ENCODE measurements at regions not wholly inside any gene's neighbourhood (a gene's known extent, or its start where the extent isn't known, plus 50 kb on each side); places are given as distances from the start of the nearest gene placed in this dataset.

DNA sequence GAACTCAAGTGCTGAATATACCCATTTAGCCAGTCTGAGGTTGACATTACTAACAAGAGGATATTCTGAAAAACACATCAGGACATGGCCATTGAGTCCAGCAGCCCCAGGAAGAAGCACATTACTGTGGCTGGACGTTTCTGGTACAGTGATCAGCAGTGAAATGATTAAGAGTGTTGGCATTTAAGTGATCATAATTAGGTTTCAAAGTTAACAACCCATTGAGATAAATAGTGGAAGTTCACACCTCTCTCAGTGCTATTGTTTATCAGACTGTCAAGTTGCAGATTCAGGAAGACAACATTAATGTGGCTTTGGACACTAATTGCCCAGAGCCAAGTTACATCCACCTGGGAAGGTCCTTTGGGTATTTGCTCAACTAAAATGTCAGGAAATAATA lies 139.5 kb upstream of the GAREM1 start:
- no peak for FAIRE-seq
- H3K4me3 ChIP-seq (replicated peaks in 1 of 3; ENCODE audit: insufficient read depth in 1 of 3, low read depth in 2 of 3, low read length in 3 of 3): no peak overlapping the region
- no peak for DNase-seq (ENCODE audit: low spot score)
- H3K9me3 ChIP-seq (ENCODE audit: low read length): no peaks in the 10 kb centered on the region
- H3K36me3 ChIP-seq (replicated peaks in 1 of 2; ENCODE audit: control insufficient read depth in 1 of 2, insufficient read depth in 2 of 2, low read length in 2 of 2): no peaks in the 10 kb centered on the region
- H3K79me2 ChIP-seq (ENCODE audit: insufficient read depth, low read length): no peaks in the 10 kb centered on the region
- H3K27me3 ChIP-seq (ENCODE audit: control insufficient read depth in 1 of 2, insufficient read depth in 2 of 2, low read length in 2 of 2): no peaks in the 10 kb centered on the region; a peak in 1 of 5 replicates
- intact Hi-C loops (cut with micrococcal nuclease; ENCODE audit: unreplicated experiment) (no loop called here), in situ Hi-C loops (cut with HindIII; ENCODE audit: extremely low pct_ligation_motif_present, low pct_unique_long_range_greater_than_20kb) (no loop called here)
- H4K20me1 ChIP-seq (ENCODE audit: insufficient read depth, low read length): no peaks in the 10 kb centered on the region
- H3K9ac ChIP-seq (ENCODE audit: insufficient read depth, low read depth, low read length): no peak overlapping the region
- H3K4me1 ChIP-seq (ENCODE audit: insufficient read depth, low read length): no peaks in the 10 kb centered on the region
- no peak overlapping the region for H2AFZ ChIP-seq (ENCODE audit: low read length)
- no peak overlapping the region for H3K27ac ChIP-seq (ENCODE audit: extremely low read length, insufficient read depth, low read length)
- BruUV-seq (replicated peaks): no TSS peak
- no peak for ATAC-seq
- ChIA-PET CTCF (ENCODE audit: low intra/inter-chr PET ratio, low total read pairs) (no interaction called here), POLR2A (no interaction called here)
- no peak overlapping the region for H3K4me2 ChIP-seq (ENCODE audit: low read depth, low read length)
- 0% methylated on average over 1 of the region's 1 CpG for WGBS (ENCODE audit: low lambda C conversion rate)
- TF ChIP-seq, protein P1, sequence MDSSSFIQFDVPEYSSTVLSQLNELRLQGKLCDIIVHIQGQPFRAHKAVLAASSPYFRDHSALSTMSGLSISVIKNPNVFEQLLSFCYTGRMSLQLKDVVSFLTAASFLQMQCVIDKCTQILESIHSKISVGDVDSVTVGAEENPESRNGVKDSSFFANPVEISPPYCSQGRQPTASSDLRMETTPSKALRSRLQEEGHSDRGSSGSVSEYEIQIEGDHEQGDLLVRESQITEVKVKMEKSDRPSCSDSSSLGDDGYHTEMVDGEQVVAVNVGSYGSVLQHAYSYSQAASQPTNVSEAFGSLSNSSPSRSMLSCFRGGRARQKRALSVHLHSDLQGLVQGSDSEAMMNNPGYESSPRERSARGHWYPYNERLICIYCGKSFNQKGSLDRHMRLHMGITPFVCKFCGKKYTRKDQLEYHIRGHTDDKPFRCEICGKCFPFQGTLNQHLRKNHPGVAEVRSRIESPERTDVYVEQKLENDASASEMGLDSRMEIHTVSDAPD (CRISPR knock-in tag; IDR thresholded peaks at IDR 0.05): no peak
- no peak for TF ChIP-seq GLI4 (CRISPR knock-in tag; IDR thresholded peaks at IDR 0.05; ENCODE audit: borderline replicate concordance)
- TF ChIP-seq, protein P2, sequence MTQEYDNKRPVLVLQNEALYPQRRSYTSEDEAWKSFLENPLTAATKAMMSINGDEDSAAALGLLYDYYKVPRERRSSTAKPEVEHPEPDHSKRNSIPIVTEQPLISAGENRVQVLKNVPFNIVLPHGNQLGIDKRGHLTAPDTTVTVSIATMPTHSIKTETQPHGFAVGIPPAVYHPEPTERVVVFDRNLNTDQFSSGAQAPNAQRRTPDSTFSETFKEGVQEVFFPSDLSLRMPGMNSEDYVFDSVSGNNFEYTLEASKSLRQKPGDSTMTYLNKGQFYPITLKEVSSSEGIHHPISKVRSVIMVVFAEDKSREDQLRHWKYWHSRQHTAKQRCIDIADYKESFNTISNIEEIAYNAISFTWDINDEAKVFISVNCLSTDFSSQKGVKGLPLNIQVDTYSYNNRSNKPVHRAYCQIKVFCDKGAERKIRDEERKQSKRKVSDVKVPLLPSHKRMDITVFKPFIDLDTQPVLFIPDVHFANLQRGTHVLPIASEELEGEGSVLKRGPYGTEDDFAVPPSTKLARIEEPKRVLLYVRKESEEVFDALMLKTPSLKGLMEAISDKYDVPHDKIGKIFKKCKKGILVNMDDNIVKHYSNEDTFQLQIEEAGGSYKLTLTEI (CRISPR knock-in tag; conservative IDR thresholded peaks at IDR 0.05): no peak
- TF ChIP-seq, protein P3, sequence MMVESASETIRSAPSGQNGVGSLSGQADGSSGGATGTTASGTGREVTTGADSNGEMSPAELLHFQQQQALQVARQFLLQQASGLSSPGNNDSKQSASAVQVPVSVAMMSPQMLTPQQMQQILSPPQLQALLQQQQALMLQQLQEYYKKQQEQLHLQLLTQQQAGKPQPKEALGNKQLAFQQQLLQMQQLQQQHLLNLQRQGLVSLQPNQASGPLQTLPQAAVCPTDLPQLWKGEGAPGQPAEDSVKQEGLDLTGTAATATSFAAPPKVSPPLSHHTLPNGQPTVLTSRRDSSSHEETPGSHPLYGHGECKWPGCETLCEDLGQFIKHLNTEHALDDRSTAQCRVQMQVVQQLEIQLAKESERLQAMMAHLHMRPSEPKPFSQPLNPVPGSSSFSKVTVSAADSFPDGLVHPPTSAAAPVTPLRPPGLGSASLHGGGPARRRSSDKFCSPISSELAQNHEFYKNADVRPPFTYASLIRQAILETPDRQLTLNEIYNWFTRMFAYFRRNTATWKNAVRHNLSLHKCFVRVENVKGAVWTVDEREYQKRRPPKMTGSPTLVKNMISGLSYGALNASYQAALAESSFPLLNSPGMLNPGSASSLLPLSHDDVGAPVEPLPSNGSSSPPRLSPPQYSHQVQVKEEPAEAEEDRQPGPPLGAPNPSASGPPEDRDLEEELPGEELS (CRISPR knock-in tag; IDR thresholded peaks at IDR 0.05): no peak
- TF ChIP-seq ZNF878 (CRISPR knock-in tag; IDR thresholded peaks at IDR 0.05): no peak
- TF ChIP-seq, protein P4, sequence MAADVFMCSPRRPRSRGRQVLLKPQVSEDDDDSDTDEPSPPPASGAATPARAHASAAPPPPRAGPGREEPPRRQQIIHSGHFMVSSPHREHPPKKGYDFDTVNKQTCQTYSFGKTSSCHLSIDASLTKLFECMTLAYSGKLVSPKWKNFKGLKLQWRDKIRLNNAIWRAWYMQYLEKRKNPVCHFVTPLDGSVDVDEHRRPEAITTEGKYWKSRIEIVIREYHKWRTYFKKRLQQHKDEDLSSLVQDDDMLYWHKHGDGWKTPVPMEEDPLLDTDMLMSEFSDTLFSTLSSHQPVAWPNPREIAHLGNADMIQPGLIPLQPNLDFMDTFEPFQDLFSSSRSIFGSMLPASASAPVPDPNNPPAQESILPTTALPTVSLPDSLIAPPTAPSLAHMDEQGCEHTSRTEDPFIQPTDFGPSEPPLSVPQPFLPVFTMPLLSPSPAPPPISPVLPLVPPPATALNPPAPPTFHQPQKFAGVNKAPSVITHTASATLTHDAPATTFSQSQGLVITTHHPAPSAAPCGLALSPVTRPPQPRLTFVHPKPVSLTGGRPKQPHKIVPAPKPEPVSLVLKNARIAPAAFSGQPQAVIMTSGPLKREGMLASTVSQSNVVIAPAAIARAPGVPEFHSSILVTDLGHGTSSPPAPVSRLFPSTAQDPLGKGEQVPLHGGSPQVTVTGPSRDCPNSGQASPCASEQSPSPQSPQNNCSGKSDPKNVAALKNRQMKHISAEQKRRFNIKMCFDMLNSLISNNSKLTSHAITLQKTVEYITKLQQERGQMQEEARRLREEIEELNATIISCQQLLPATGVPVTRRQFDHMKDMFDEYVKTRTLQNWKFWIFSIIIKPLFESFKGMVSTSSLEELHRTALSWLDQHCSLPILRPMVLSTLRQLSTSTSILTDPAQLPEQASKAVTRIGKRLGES (CRISPR knock-in tag; IDR thresholded peaks at IDR 0.05; ENCODE audit: borderline replicate concordance): no peak
- no peak for TF ChIP-seq SOX6 (IDR thresholded peaks at IDR 0.05)
- no peak for TF ChIP-seq SOX6 (CRISPR knock-in tag; IDR thresholded peaks at IDR 0.05)
- TF ChIP-seq, protein P5, sequence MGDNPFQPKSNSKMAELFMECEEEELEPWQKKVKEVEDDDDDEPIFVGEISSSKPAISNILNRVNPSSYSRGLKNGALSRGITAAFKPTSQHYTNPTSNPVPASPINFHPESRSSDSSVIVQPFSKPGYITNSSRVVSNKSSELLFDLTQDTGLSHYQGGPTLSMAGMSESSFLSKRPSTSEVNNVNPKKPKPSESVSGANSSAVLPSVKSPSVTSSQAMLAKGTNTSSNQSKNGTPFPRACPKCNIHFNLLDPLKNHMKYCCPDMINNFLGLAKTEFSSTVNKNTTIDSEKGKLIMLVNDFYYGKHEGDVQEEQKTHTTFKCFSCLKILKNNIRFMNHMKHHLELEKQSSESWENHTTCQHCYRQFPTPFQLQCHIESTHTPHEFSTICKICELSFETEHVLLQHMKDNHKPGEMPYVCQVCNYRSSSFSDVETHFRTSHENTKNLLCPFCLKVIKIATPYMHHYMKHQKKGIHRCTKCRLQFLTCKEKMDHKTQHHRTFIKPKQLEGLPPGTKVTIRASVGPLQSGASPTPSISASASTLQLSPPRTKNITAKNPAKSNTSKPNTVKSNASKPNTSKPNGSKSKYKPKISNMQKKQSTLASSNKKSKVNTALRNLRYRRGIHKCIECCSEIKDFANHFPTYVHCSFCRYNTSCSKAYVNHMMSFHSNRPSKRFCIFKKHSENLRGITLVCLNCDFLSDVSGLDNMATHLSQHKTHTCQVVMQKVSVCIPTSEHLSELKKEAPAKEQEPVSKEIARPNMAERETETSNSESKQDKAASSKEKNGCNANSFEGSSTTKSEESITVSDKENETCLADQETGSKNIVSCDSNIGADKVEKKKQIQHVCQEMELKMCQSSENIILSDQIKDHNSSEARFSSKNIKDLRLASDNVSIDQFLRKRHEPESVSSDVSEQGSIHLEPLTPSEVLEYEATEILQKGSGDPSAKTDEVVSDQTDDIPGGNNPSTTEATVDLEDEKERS (CRISPR knock-in tag; IDR thresholded peaks at IDR 0.05): no peak
- TF ChIP-seq PCBP2 (optimal IDR thresholded peaks at IDR 0.05; ENCODE audit: low read depth, low read length, poor library complexity, severe bottlenecking): no peak
- TF ChIP-seq ZC3H13 (CRISPR knock-in tag; IDR thresholded peaks at IDR 0.05): no peak
- TF ChIP-seq, protein P6, sequence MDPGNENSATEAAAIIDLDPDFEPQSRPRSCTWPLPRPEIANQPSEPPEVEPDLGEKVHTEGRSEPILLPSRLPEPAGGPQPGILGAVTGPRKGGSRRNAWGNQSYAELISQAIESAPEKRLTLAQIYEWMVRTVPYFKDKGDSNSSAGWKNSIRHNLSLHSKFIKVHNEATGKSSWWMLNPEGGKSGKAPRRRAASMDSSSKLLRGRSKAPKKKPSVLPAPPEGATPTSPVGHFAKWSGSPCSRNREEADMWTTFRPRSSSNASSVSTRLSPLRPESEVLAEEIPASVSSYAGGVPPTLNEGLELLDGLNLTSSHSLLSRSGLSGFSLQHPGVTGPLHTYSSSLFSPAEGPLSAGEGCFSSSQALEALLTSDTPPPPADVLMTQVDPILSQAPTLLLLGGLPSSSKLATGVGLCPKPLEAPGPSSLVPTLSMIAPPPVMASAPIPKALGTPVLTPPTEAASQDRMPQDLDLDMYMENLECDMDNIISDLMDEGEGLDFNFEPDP (CRISPR knock-in tag; conservative IDR thresholded peaks at IDR 0.05): no peak
